GM21825 (cell line): ENCODE measurements at regions not wholly inside any gene's neighbourhood (a gene's known extent, or its start where the extent isn't known, plus 50 kb on each side); places are given as distances from the start of the nearest gene placed in this dataset.
"Not testable (repeated sequence)": the region's sequence is repeated elsewhere in the genome, so short reads cannot be mapped to it uniquely, and the experiment has no call there.

Source experiments
- ATAC-seq: cut with Tn5 transposase; IDR thresholded peaks from one replicate; pipeline ENCODE4 v1.9.1; 2021; ENCODE audit warnings: mild to moderate bottlenecking, moderate library complexity; ENCODE audit not compliant: unreplicated experiment

DNA sequence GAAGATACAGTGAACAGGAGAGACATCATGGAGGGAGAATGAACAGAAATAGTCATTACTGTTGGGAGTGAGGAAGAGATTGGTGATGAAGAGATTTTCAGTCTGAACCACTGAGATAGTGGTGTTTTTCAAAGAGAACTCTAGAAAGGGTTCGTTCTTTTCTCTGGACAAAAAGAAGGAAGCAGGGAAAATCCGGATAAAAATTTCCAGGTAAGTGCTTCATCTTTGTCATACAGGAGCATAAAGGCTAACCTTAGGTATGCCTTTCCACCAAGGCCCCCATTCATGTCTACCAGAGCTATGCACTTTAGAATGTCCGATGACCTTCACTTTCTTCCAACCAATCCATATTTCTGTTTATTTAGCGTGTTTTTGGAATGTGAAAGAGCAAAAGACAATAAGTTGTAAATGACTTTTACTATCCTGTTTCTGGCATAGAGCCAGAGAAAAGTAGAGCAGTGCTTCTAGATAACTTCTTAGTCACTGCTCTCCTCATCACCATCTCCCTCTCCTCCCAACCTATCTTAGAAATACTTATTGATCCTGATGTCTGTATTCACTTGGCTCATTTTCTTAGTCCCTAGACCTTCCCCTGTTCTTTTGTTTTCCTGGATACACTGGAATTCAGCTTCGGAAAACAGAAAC lies 116.5 kb downstream of the TTC6 start:
- ATAC-seq: no peak

DNA sequence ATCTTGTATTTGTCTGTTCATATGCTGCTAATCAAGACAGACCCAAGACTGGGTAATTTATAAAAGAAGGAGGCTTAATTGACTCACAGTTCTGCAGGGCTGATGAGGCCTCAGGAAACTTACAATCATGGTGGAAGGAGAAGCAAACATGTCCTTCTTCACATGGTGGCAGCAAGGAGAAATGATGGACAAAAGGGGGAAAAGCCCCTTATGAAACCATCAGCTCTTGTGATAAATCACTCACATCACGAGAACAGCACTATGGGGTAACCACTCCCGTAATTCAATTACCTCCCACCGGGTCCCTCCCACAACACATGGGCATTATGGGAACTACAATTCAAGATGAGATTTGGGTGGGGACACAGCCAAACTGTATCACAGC lies 117.0 kb downstream of the TTC6 start:
- ATAC-seq: not testable (repeated sequence)

DNA sequence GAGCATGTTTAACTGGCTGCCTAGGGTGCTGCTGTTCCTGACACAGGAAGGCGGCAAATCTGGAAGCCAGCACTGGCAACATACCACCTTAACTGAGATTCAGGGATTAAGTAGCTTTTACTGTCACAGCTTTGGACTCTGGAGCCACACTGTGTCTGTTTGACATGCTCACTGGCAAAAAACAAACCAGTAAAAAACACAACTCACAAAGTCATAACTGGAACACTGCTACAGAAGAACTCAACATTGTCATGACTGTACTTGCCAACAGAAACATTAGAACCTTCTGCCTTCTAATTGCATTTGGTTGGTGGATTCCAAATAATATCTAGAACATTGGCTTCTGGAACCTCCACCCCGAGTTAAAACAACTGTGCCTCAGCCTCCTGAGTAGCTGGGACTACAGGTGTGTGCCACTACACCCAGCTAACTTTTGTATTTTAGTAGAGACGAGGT lies 117.6 kb downstream of the TTC6 start:
- no peak for ATAC-seq

DNA sequence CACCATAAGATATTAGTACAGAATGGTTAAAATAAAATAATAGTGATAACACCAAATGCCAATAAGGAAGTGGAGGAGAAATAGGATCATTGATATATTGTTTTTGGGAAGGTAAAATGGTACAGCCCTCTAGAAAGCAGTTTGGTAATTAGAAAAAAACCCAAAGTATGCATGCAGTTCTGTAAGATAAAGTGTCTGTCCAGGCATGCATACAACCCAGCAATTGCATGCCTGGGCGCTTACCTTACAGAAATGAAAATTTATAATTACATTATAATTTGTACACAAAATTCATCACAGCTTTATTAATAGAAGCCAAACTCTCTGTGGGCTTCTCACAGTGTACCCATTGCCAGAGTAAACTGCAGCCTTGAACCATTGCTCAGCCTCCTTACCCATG lies 124.7 kb downstream of the TTC6 start:
- no peak for ATAC-seq

DNA sequence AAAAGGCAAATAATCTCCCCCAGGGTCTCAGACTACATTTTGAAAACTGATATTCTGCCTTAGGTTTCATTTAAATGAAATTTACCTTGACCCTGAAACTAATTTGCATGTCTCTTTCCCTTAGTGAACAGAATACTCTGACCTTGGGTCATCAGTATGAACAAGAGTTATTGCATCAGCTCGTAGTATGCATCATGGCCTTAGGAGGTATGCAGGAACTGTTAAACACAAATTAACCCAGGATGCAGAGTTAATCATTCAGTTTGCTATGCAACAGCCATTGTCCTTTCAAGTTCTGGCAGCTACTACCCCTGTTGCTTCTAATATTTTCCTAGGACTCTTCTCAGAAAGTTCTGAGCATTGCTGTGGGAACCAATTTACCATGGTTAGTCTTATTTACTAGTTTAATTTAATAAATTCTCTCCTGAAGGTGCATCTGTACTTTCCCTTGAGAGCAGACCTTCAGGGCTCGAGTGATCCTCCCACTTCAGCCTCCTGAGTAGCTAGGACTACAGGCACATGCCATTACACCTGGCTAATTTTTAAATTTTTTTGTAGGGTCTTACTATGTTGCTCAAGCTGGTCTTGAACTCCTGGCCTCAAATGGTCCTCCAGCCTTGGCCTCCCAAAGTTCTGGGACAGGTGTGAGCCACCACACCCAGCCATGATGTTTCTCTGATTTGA lies 126.7 kb downstream of the TTC6 start:
- no peak for ATAC-seq

DNA sequence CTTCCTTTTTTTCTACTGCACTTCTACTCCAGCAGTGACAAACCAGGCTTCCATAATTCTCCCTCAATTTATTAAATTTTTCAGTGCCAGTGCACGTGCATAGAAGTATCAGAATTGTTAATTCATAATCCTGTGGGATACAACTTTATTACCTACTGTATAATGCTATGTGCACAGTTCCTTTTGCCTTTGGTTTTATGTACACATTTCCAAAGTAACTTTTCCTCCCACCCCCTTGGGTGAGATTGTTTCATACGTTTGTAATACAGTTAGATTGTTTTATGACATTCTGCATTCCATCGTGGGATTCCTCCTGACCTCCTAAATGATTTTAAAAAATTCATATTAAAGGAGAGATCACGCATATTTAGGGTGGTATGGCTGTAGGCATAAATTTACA lies 128.1 kb downstream of the TTC6 start:
- ATAC-seq: no peak

DNA sequence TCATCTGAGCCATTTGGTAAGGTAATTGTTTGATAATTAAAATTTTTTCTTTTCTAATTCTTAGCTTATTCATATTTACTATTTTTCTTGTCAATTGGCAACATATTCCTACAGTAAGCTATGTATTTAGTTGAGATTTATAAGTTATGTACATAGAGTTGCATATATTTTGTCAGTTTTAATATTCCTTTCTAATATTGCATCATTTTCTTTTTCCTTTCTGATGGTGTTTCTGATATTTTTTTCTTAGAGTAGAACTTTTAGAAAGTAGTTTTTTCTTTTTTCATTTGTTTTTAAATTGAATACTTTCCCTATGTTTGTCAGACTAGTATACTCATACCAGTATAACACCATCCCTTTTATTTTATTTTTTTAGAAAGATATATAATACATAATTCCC lies 131.3 kb downstream of the TTC6 start:
- no peak for ATAC-seq

DNA sequence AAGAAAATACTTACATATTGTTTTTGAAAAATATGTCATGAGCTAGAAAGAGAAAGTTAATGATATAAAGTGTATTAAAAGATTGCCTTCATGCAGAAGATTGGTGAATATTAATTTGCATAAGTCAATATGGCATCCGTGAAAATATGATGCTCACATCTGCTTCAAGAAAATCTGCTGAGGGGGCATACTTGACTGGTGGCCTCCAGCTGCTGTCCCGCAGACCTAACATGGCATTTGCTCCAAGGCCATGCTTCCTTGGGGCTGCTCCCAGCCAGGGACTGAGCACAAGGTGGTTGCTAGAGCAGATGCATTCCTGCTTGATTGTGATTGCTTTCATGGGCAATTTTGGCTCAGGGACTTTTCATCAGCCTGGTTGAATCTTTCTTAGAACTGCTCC lies 133.8 kb downstream of the TTC6 start:
- no peak for ATAC-seq

DNA sequence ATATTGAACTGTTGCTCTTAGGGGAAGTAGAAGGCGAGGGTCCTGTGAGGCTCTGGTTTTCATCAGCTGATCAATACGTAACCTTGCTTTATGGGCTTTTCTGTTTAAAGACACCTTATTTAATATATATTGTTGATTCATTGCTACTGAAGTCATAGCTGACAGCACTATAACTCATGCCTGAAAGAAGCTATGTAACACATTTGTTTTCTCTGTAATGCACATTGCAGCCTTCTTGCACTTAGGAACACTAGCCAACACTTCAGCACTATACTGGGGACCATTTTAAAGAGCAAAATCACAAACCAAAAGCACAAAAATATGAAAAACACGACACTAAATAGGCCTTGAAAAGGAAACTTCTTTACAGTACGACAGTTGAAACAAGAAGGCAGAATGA lies 135.7 kb downstream of the TTC6 start:
- no peak for ATAC-seq

DNA sequence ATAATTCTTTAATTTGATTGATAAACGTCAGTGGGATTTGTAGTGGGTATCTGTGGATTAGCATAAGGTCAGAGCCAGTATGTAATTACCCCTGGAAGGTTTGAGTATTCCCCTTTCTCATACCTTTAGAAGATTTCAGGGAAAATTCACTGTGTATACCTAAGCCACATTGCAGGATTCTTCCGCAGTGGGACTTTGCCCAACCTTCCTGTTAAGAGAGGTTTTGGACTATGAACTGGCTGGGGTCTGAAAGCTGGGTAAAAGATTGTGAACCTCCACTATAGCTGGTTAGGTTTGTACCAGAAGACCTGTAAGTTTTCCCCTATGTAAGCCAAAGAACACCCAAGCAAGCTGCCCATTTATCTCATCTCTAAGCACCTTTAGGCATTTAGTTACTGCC lies 150.2 kb downstream of the TTC6 start:
- ATAC-seq: no peak

DNA sequence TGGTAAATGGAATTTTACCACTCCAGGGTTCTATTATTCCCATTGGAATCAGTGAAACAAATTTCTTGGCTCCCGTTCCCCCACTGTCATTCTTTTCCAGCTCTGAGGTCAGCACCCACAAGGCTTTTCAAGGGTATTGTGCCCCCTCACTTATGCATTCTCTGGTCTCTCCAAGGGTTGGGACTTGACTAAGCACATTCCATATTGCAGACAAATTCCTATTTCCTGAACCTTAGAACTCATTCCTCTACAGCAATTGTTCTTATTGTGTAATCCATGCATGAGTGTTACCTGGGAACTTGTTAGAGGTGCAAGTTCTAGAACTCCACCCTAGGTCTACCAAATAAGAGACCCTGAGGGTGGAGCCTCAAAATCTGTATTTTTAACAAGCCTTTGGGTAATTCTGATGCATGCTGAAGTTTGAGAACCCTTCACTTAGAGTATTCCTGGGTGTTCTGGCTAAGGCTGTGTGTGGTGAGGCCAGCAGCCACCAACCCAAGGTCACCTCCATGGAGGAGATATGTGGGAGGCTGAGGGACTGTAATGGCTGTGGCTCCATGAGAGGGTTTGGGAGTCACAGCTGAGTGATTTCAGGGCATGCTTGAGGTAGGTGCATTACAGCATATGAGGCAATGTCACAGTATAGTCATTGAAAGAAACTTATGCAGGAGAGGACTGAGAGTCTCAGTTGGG lies 150.9 kb downstream of the TTC6 start:
- ATAC-seq: no peak

DNA sequence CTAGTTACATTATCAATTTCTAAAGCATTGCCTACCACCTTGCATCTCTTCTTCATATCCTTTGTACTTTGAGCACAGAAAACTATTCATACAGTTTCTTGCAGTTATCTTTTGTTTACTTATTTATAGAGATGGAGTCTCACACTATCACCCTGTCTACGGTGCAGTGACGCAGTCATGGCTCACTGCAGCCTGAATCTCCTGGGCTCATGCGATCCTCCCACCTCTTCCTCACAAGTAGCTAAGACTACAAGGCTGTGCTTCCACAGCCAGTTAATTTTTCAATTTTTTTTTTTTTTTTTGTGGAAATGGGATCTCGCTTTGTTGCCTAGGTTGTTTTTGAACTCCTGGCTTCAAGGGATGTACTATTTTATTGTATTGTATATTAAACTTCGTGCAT lies 158.0 kb downstream of the TTC6 start:
- ATAC-seq: no peak

DNA sequence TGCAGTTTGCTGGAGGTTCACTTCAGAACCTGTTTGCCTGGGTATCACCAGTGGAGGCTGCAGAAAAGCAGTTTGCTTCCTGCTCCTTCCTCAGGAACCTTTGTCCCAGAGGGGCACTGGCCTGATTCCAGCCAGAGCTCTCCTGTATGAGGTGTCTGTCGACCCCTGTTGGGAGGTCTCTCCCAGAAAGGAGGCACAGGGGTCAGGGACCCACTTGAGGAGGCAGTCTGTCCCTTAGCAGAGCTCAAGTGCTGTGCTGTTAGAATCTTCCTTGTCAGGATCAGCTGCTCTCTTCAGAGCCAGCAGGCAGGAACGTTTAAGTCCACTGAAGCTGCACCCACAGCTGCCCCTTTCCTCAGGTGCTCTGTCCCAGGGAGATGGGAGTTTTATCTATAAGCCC lies 164.8 kb downstream of the TTC6 start:
- not testable (repeated sequence) for ATAC-seq

DNA sequence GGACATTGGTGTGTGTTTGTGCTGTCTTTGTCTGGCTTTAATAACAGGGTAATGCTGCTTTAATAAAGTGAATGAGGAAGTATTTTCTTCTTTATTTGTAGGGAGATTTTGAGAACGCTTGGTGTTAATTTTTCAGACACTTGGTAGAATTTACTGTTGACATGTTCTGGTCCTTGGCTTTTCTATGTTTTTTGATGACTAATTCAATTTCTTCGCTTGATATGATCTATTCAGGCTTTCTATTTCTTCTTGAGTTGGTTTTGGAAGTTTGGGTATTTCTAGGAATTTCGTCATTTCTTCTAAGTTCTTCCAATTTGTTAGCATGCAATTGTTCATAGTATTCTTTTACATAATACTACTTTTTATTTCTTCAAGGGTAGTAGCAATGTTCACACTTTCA lies 167.8 kb downstream of the TTC6 start:
- ATAC-seq: no peak

DNA sequence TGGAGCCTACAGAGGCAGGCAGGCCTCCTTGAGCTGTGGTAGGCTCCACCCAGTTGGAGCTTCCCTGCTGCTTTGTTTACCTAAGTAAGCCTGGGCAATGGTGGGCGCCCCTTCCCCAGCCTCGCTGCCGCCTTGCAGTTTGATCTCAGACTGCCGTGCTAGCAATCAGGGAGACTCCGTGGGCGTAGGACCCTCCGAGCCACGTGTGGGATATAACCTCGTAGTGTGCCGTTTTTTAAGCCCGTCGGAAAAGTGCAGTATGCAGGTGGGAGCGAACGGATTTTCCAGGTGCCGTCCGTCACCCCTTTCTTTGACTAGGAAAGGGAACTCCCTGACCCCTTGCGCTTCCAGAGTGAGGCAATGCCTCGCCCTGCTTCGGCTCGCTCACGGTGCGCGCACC lies 176.9 kb downstream of the TTC6 start:
- not testable (repeated sequence) for ATAC-seq

DNA sequence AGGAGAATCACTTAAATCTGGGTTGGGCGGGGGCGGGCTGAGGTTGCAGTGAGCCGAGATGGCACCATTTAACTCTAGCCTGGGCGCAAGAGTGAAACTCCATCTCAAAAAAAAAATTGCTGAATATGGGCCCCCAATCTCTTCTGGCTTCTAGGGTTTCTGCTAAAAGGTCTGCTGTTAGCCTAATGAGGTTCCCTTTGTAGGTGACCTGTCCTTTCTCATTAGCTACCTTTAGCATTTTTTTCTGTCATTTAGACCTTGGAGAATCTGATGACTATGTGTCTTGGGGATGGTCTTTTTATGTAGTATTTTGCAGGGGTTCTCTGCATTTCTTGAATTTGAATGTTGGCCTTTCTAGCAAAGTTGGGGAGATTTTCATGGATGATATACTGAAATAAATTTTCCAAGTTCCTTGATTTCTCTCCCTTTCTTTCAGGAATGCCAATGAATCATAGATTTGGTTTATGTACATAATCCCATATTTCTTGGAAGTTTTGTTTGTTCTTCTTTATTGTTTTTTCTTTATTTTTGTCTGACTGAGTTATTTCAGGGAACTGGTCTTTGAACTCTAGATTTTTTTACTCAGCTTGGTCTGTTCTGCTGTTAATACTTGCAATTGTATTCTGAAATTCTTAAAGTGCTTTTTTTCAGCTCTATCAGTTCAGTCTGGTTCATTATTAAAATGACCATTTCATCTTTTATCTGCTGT lies 181.5 kb downstream of the TTC6 start:
- no peak for ATAC-seq

DNA sequence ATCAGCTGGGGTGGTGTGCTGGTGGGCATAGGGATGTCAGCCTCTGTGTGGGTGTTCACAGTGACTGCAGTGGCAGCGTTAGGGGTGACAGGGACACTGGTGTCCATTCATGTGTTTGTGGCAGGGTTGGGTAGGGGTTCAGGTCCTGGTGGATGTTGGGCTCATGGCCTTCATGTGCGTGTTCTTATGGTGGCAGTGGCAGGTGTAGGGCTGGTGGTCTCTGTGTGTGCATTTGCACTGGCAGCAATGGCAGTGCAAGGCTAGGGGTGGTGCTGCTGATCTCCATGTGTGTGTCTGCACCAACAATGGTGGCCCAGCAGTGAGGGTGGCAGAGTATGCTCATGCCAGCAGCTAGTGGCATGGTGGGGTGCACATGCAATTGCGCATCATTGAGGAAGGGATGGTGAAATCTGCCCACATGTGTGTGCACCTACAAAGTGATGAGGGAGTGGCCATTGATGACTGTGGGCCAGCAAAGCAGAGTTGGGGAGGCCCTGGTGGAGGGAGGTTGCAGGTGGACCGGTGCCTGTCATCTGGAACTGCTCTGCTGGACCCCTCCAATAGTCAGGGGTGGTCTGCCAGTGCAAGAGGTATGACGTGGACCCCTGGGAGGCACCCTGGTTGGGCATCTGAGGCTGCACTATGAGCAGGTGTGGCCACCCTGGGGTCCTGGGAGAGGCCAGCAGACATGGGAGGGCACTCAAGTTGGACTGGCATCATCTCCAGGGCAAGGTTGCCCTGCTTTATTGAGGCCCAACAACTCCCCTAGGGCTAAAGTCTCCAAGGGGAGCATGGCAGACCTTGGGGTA lies 182.9 kb downstream of the TTC6 start:
- no peak for ATAC-seq

DNA sequence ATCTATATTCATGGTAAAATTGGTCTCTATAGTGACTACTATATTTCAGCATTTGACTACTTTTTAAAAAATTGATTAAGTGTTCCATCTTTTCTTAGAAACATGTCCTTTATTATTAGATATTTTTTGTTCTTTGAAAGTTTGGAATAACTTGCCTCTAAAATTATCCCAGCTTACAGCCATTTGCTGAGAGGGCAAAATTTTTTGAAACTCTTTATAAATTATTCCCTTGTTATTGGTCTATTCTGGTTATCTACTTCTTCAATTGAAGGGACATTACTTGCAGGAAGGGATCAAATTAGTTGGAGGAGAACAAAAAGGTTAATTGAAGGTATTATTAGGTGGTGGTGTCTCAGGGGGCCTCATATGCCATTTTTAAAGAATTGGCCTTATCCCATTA lies 184.1 kb downstream of the TTC6 start:
- no peak for ATAC-seq

DNA sequence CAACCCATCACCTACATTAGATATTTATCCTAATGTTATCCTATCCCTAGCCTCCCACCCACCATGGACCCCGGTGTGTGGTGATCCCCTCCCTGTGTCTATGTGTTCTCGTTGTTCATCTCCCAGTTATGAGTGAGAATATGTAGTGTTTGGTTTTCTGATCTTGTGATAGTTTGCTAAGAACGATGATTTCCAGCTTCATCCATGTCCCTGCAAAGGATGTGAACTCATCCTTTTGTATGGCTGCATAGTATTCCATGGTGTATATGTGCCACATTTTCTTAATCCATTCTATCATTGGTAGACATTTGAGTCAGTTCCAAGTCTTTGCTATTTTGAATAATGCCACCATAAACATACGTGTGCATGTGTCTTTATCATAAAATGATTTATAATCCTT lies 185.3 kb downstream of the TTC6 start:
- not testable (repeated sequence) for ATAC-seq

DNA sequence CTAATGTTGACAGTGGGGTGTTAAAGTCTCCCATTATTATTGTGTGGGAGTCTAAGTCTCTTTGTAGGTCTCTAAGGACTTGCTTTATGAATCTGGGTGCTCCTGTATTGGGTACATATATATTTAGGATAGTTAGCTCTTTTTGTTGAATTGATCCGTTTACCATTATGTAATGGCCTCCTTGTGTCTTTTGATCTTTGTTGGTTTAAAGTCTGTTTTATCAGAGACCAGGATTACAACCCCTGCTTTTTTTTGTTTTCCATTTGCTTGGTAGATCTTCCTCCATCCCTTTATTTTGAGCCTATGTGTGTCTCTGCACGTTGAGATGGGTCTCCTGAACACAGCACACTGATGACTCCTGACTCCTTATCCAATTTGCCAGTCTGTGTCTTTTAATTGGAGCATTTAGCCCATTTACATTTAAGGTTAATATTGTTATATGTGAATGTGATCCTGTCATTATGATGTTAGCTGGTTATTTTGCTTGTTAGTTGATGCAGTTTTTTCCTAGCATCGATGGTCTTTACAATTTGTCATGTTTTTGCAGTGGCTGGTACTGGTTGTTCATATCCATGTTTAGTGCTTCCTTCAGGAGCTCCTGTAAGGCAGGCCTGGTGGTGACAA lies 188.9 kb downstream of the TTC6 start:
- ATAC-seq: not testable (repeated sequence)
